Ovary (tissue), 7 donors: ENCODE measurements at regions not wholly inside any gene's neighbourhood (a gene's known extent, or its start where the extent isn't known, plus 50 kb on each side); places are given as distances from the start of the nearest gene placed in this dataset.

Experiments used
- DNase-seq, 5 donors: peaks; one replicate each; pipeline ENCODE4 v3.0.0-alpha.2; 2019 to 2020
- H3K27ac ChIP-seq, 2 donors: fragments of 200-600 bp; one replicate each; pipeline versions ENCODE4 v1.5.1 to v1.8.0; 2019 to 2022
- H3K27me3 ChIP-seq: fragments of 200-600 bp; one replicate; pipeline ENCODE4 v1.8.0; 2022
- H3K36me3 ChIP-seq: fragments of 200-600 bp; sonication (generic); one replicate; pipeline ENCODE4 v1.5.1; 2019
- H3K4me1 ChIP-seq: one replicate; pipeline ENCODE4 v1.8.1; 2013; ENCODE audit warnings: mild to moderate bottlenecking, moderate library complexity; ENCODE audit not compliant: insufficient read depth
- H3K4me3 ChIP-seq: fragments of 200-600 bp; sonication (generic); one replicate; pipeline ENCODE4 v1.5.1; 2017
- H3K9me3 ChIP-seq, 2 donors: fragments of 200-600 bp in 1 of 2; sonication (generic) in 1 of 2; one replicate each; pipeline versions ENCODE4 v1.5.1 to v1.8.1; 2013 to 2019; ENCODE audit warnings: mild to moderate bottlenecking in 1 of 2, moderate library complexity in 1 of 2
- CTCF ChIP-seq, 3 donors: fragments of 450-650 bp in 2 of 3; fragments of 200-600 bp in 1 of 3; IDR thresholded peaks; one replicate each; pipeline versions ENCODE4 v1.5.1 to v1.8.0; 2016 to 2022; ENCODE audit warnings: antibody characterized with exemption in 3 of 3, mild to moderate bottlenecking in 1 of 3
- EP300 ChIP-seq: sonication (generic); formaldehyde crosslinking; IDR thresholded peaks from one replicate; pipeline ENCODE4 v1.6.1; 2017; ENCODE audit warnings: antibody characterized with exemption
- POLR2A ChIP-seq: fragments of 450-650 bp; IDR thresholded peaks from one replicate; pipeline ENCODE4 v1.6.1; 2017; ENCODE audit warnings: antibody characterized with exemption, mild to moderate bottlenecking, moderate library complexity
- WGBS, 3 donors: extraction: QIAGEN DNeasy Blood & Tissue Kit in 1 of 3; methylation state at CpG; one replicate each; pipeline versions ENCODE4 v1.1.5 to v1.1.7; 2013 to 2017; 5-methylcytosine and 5-hydroxymethylcytosine counted together
- intact Hi-C, 4 donors: fragments of 100-400 bp; cut with DNase I; formaldehyde crosslinking; loops; one replicate each; pipeline versions ENCODE4 v1.11.0 to v1.15.1; 2022 to 2023
- donor health status: DM: no; HTN: no; CAD: no; lungs with moderate emphysema.
- donor health status: DM: no; HTN: no; CAD: no.
- donor health status: Bipolar disorder and iron deficiency.
- donor health status: DM: no; HTN: no; CAD: no.
- donor health status: DM: yes; HTN: yes; CAD: no.

DNA sequence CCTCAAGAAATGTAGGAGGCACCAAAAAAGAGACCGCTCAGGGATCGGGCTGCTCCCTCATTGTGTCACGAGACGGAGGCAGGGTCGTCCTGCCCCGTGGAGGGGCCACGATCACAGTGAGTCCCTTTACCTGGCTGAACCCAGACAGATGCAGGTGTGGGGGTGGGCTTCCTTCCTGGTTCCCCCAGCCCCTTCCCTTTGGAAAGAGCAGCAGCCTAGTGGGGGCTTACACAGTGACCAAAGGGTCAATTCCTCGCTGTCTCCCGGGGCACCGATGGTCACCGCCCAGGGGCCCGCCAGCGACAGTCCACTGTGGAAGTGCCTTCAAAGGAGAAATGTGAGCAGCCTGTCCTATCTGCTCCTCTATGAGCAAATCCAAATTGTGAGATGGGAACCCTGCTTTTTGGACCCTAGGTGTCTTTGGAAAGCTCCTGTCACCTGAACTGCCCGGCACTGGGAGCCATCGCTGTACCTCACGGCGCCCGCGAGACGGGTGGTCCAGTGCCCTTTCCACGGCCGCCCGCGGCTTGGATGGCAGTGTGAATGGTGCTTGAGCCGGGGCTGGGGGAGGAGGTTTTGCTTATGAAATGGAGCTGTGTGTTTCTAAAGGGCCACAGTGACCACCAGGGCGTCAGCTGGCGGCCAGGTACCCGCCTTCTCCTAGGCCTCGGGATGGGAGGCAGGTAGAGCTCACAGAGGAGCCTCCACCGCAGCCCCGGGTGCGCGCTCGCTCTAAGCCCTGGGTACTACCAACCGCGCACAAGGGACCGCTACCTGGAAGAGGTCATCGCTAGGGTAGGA lies 155.7 kb downstream of the KLF13 start:
- intact Hi-C loops: loop anchor here in 3 of 4 donors (10.0 kb wide), 3 partner anchors 118 to 818 kb away; no protein-coding TSS in a partner anchor
- no peaks in the 10 kb centered on the region for H3K27me3 ChIP-seq
- DNase-seq: no peak
- H3K4me1 ChIP-seq: peaks cover 1% of the 10 kb centered on the region
- H3K36me3 ChIP-seq: no peaks in the 10 kb centered on the region
- 94 to 96% (median 95%) methylated on average over 38 of the region's 38 CpGs for WGBS, 3 donors
- no peaks in the 10 kb centered on the region for H3K9me3 ChIP-seq
- no peak overlapping the region for H3K27ac ChIP-seq
- H3K4me3 ChIP-seq: no peak overlapping the region
- TF ChIP-seq POLR2A (no peak), CTCF (IDR thresholded peaks at IDR 0.05) (no peak), EP300 (no peak)

DNA sequence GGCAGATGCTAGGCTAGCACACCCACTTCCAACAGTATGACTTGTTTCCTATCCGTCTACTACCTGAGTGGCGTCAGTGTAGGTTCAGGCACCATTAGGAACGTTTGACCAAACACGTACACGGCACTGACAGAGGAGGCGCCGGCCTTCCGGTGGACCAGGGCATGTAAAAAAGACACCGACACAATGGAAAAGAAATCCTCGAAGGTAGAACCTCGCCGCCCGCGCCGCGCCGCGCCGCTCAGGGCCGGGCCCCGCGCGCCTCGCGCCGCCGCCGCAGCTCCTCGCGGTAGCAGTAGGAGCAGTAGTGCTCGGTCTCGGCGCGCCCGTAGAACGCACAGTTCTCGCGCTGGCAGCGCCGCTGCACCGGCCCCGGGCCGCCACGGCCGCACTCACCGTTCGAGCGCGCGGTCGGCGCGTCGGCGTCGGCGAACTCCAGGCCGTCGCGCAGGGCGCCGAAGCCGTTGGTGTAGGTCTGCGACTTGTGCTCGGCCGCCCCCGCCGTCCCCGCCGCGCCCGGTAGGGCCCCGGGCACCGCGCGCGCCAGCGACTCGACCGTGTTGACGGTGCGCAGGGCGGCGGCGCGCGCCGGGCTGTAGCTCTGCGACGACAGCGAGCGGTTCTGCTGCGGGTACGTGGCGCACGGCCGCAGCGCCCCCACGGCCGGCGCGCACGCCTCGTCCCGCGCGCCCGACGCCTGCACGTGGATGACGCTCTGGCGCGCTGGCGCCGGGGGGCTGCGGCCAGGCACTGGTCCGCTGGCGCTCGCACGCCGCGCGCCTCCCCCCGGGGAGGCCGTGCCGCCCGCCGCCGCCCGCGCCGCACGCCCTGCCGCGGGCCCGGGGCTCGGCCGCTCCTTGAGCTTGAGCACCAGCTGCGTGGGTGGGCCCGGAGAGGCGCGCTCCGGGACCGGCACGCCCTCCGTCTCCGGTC lies 156.7 kb downstream of the KLF13 start:
- Histone ChIP-seq H3K4me3 (no peak overlapping the region), H3K27me3 (no peaks in the 10 kb centered on the region), H3K9me3 (no peaks in the 10 kb centered on the region), H3K4me1 (peaks cover 1% of the 10 kb centered on the region), H3K36me3 (no peaks in the 10 kb centered on the region), H3K27ac (no peak overlapping the region)
- no peak for TF ChIP-seq EP300
- DNase-seq: peak in 1 of 5 donors; percentile 15
- 2 to 7% (median 6%) methylated on average over 52 to 147 of the region's 147 CpGs for WGBS, 3 donors
- intact Hi-C loops: loop anchor here in 3 of 4 donors (10.0 kb wide), 3 partner anchors 119 to 819 kb away; no protein-coding TSS in a partner anchor

GRCh38 chr15:31483986-31484951 lies 157.6 kb downstream of the KLF13 start:
- no peak overlapping the region for H3K27ac ChIP-seq
- no peaks in the 10 kb centered on the region for H3K36me3 ChIP-seq
- H3K4me3 ChIP-seq: no peak overlapping the region
- 58 to 83% (median 59%) methylated on average over 75 to 100 of the region's 100 CpGs for WGBS, 3 donors
- H3K4me1 ChIP-seq: peaks cover 1% of the 10 kb centered on the region
- DNase-seq: peak in 1 of 5 donors; percentile 10
- intact Hi-C loops: loop anchor here in 3 of 4 donors (10.0 kb wide), 3 partner anchors 119 to 819 kb away; no protein-coding TSS in a partner anchor
- no peaks in the 10 kb centered on the region for H3K9me3 ChIP-seq
- no peaks in the 10 kb centered on the region for H3K27me3 ChIP-seq
- TF ChIP-seq CTCF (IDR thresholded peaks at IDR 0.05) (no peak), POLR2A (no peak), EP300 (no peak)

GRCh38 chr15:31484986-31485385 lies 158.4 kb downstream of the KLF13 start:
- no peak for TF ChIP-seq CTCF (IDR thresholded peaks at IDR 0.05)
- no peak for TF ChIP-seq EP300
- no peak for TF ChIP-seq POLR2A
- DNase-seq: peak in 1 of 5 donors; percentile 11
- Histone ChIP-seq H3K9me3 (no peaks in the 10 kb centered on the region), H3K27me3 (no peaks in the 10 kb centered on the region), H3K4me1 (peaks cover 1% of the 10 kb centered on the region), H3K27ac (no peak overlapping the region), H3K36me3 (no peaks in the 10 kb centered on the region), H3K4me3 (no peak overlapping the region)
- WGBS, 3 donors: 93 to 98% (median 96%) methylated on average over 5 of the region's 5 CpGs
- intact Hi-C loops: loop anchor here in 3 of 4 donors (5.0 to 10.0 kb wide), 5 partner anchors 120 to 820 kb away; partner anchors contain the start of gene KLF13 (in 1 of the 3)
